HepG2 (cell line): ENCODE measurements at regions not wholly inside any gene's neighbourhood (a gene's known extent, or its start where the extent isn't known, plus 50 kb on each side); places are given as distances from the start of the nearest gene placed in this dataset.

Experiments
- ATAC-seq: fragments of 200-7000 bp; cut with Tn5 transposase; 3 replicates; pipeline ENCODE4 v1.9.1; 2020; ENCODE audit warnings: mild to moderate bottlenecking, moderate library complexity
- BruUV-seq: library from RNA; stranded (reverse); fragments of 400-500 nt; replicated peaks from 2 replicates; lab custom pipeline; 2021; lab: Mats Ljungman, UMichigan
- CTCF ChIA-PET: fragments of 300-600 bp; formaldehyde crosslinking; extraction: SDS; loops from one replicate; lab custom pipeline; 2021; ENCODE audit warnings: low total read pairs, inconsistent platforms, low intra/inter-chr PET ratio; lab: Yijun Ruan, JAX
- POLR2A ChIA-PET: fragments of 350-600 bp; sonication (Branson Sonifier 250); formaldehyde crosslinking; loops from one replicate; lab custom pipeline; 2020; ENCODE audit warnings: antibody characterized with exemption, inconsistent platforms; lab: Yijun Ruan, JAX
- DNase-seq: peaks from one replicate; pipeline ENCODE4 v3.0.0-alpha.2; 2015; ENCODE audit warnings: low spot score
- FAIRE-seq: peaks from 3 replicates; lab custom pipeline; 2011; peaks lifted over from hg19 to GRCh38; lab: Jason Lieb, UNC
- H2AFZ ChIP-seq: one replicate; pipeline ENCODE4 v1.6.1; 2011; ENCODE audit warnings: low read length, inconsistent platforms
- H3K27ac ChIP-seq: fragments of 300-600 bp; 3 replicates; pipeline ENCODE4 v1.8.0; 2011; ENCODE audit warnings: mixed run types, mild to moderate bottlenecking, mixed read lengths, low read length, inconsistent platforms; ENCODE audit not compliant: insufficient read depth; ENCODE audit errors: extremely low read length
- H3K27me3 ChIP-seq, 2 experiments: fragments of 200-600 bp in 1 of 2; 2 replicates in 1 of 2; 3 replicates in 1 of 2; pipeline versions ENCODE4 v1.6.0 to v1.8.0; 2011; ENCODE audit warnings: low read length in 2 of 2, mild to moderate bottlenecking in 2 of 2, moderate library complexity in 2 of 2, inconsistent platforms in 1 of 2; ENCODE audit not compliant: insufficient read depth in 2 of 2, control insufficient read depth in 1 of 2
- H3K36me3 ChIP-seq, 2 experiments: fragments of 200-600 bp in 1 of 2; replicated peaks in 1 of 2; 2 replicates in 1 of 2; 3 replicates in 1 of 2; pipeline versions ENCODE4 v1.5.1 to v1.8.0; 2011; ENCODE audit warnings: low read length in 2 of 2, inconsistent platforms in 1 of 2; ENCODE audit not compliant: insufficient read depth in 2 of 2, control insufficient read depth in 1 of 2
- H3K4me1 ChIP-seq: 2 replicates; pipeline ENCODE4 v1.5.1; 2012; ENCODE audit warnings: low read length, inconsistent platforms; ENCODE audit not compliant: insufficient read depth
- H3K4me2 ChIP-seq: 2 replicates; pipeline ENCODE4 v1.6.0; 2011; ENCODE audit warnings: low read depth, low read length, inconsistent platforms
- H3K4me3 ChIP-seq, 3 experiments: fragments of 200-600 bp in 1 of 3; sonication (generic), shearing (Covaris generic) in 1 of 3; replicated peaks in 1 of 3; 2 replicates each; pipeline ENCODE4 v1.5.1; 2011 to 2016; ENCODE audit warnings: low read length in 3 of 3, inconsistent platforms in 2 of 3, low read depth in 2 of 3, mild to moderate bottlenecking in 2 of 3, control low read depth in 1 of 3, mixed read lengths in 1 of 3; ENCODE audit not compliant: insufficient read depth in 1 of 3
- H3K79me2 ChIP-seq: one replicate; pipeline ENCODE4 v1.6.1; 2011; ENCODE audit warnings: low read length, inconsistent platforms; ENCODE audit not compliant: insufficient read depth
- H3K9ac ChIP-seq: 2 replicates; pipeline ENCODE4 v1.6.0; 2011; ENCODE audit warnings: mild to moderate bottlenecking, low read depth, low read length, inconsistent platforms; ENCODE audit not compliant: insufficient read depth
- H3K9me3 ChIP-seq: 2 replicates; pipeline ENCODE4 v1.5.1; 2012; ENCODE audit warnings: mild to moderate bottlenecking, low read length
- H4K20me1 ChIP-seq: 2 replicates; pipeline ENCODE4 v1.6.0; 2011; ENCODE audit warnings: inconsistent platforms, mild to moderate bottlenecking, low read length, moderate library complexity; ENCODE audit not compliant: insufficient read depth
- CCAR2 ChIP-seq: fragments of 200-400 bp; formaldehyde crosslinking; optimal IDR thresholded peaks from 2 replicates; pipeline ENCODE3; 2018; ENCODE audit warnings: low read depth, mild to moderate bottlenecking, low read length, moderate library complexity
- KDM2A ChIP-seq: sonication (generic); formaldehyde crosslinking; IDR thresholded peaks from 2 replicates; pipeline ENCODE4 v1.4.0; 2020; ENCODE audit warnings: low read depth, missing genetic modification reagents, borderline replicate concordance
- PAF1 ChIP-seq: IDR thresholded peaks from 2 replicates; pipeline ENCODE4 v1.6.1; 2016; ENCODE audit warnings: missing genetic modification reagents, missing compliant biosample characterization
- SALL2 ChIP-seq: sonication (generic); formaldehyde crosslinking; IDR thresholded peaks from 2 replicates; pipeline ENCODE4 v1.8.1; 2023; ENCODE audit warnings: mild to moderate bottlenecking, missing genetic modification reagents, inconsistent platforms
- SETDB1 ChIP-seq: sonication (generic); formaldehyde crosslinking; IDR thresholded peaks from 2 replicates; pipeline ENCODE4 v1.5.1; 2020; ENCODE audit warnings: missing genetic modification reagents, mild to moderate bottlenecking, borderline replicate concordance
- SP1 ChIP-seq, 2 experiments: fragments of 450-650 bp in 1 of 2; sonication (generic) in 1 of 2; formaldehyde crosslinking in 1 of 2; IDR thresholded peaks; 2 replicates each; pipeline versions ENCODE4 v1.4.0 to v1.6.1; 2016 to 2020; ENCODE audit warnings: missing genetic modification reagents in 1 of 2
- U2AF2 ChIP-seq: fragments of 200-400 bp; formaldehyde crosslinking; IDR thresholded peaks from 2 replicates; pipeline ENCODE4 v1.6.1; 2017; ENCODE audit warnings: low read depth, mild to moderate bottlenecking, low read length
- ZBTB26 ChIP-seq: IDR thresholded peaks from 2 replicates; pipeline ENCODE4 v1.6.1; 2016; ENCODE audit warnings: missing compliant biosample characterization, missing genetic modification reagents, borderline replicate concordance
- ZFP82 ChIP-seq: sonication (generic); formaldehyde crosslinking; IDR thresholded peaks from 2 replicates; pipeline ENCODE4 v1.5.1; 2020; ENCODE audit warnings: mild to moderate bottlenecking, missing genetic modification reagents, borderline replicate concordance
- ZNF337 ChIP-seq: sonication (generic); formaldehyde crosslinking; IDR thresholded peaks from 2 replicates; pipeline ENCODE4 v1.5.1; 2020; ENCODE audit warnings: missing genetic modification reagents, low read depth, mild to moderate bottlenecking, borderline replicate concordance
- ZNF549 ChIP-seq: sonication (generic); formaldehyde crosslinking; IDR thresholded peaks from 2 replicates; pipeline ENCODE4 v1.5.0; 2020; ENCODE audit warnings: missing genetic modification reagents
- ZNF674 ChIP-seq: sonication (generic); formaldehyde crosslinking; IDR thresholded peaks from 2 replicates; pipeline ENCODE4 v1.5.0; 2020; ENCODE audit warnings: low read depth, mild to moderate bottlenecking, missing genetic modification reagents
- WGBS: methylation state at CpG from one replicate; pipeline ENCODE4 v1.1.6; 2017; ENCODE audit warnings: low lambda C conversion rate; 5-methylcytosine and 5-hydroxymethylcytosine counted together
- in situ Hi-C: cut with HindIII; loops from 2 replicates; pipeline ENCODE4 v1.10.0; 2017; ENCODE audit warnings: low pct_unique_long_range_greater_than_20kb; ENCODE audit not compliant: extremely low pct_ligation_motif_present
- intact Hi-C: fragments of 100-400 bp; cut with micrococcal nuclease; formaldehyde crosslinking; loops from one replicate; pipeline ENCODE4 v1.10.0; 2022; ENCODE audit not compliant: unreplicated experiment
- TF ChIP-seq, protein P1 (sequence below): sonication (generic); formaldehyde crosslinking; IDR thresholded peaks from 2 replicates; pipeline ENCODE4 v1.4.0; 2020; ENCODE audit warnings: missing genetic modification reagents

- Histone ChIP-seq H2AFZ (no peak overlapping the region), H3K4me3 (no peak overlapping the region), H3K4me2 (no peak overlapping the region), H3K79me2 (no peaks in the 10 kb centered on the region), H3K27ac (no peak overlapping the region), H3K9me3 (no peaks in the 10 kb centered on the region), H3K4me1 (no peaks in the 10 kb centered on the region), H3K9ac (no peak overlapping the region), H3K36me3 (no peaks in the 10 kb centered on the region), H4K20me1 (no peaks in the 10 kb centered on the region), H3K27me3 (peaks cover 0 to 29% of the 10 kb centered on the region in 2 experiments; a peak in 2 of 5 replicates)
- in situ Hi-C loops (no loop called here), intact Hi-C loops (no loop called here)
- POLR2A ChIA-PET, result no interaction called here
- FAIRE-seq, result no peak
- no peak for DNase-seq
- no peak for ATAC-seq
- CTCF ChIA-PET, result no interaction called here
- WGBS, result 14% methylated on average over 2 of the region's 2 CpGs
- no peak for TF ChIP-seq CCAR2
- no peak for TF ChIP-seq PAF1 (CRISPR knock-in tag)
- TF ChIP-seq SP1 (IDR thresholded peaks at IDR 0.05), result no peak
- TF ChIP-seq SP1 (CRISPR knock-in tag; IDR thresholded peaks at IDR 0.05), result no peak
- TF ChIP-seq ZNF674 (CRISPR knock-in tag), result no peak
- no peak for TF ChIP-seq ZBTB26 (CRISPR knock-in tag)
- no peak for TF ChIP-seq SALL2 (CRISPR knock-in tag)
- no TSS peak for BruUV-seq
Measured at GRCh38 chr5:73242735-73243134, 69.7 kb downstream of the TMEM174 start.

DNA sequence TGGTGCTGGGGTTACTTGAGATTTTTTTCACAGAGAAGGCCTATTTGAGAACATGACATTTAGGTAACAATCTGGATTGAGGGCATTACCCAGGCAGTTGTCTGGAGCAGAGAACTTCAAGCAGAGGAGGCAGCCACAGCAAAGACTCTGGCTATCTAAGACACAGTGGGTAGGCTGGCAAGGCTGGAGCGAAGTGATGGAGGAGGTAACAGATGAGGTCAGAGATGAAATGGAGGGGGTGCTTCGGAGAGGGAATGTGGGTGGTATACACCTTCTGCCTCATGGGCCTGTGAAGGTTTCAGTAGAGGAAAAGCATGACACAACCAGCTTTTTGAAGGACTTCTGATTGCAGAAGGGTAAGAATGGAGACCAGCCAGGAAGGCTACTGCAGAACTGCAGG lies 65.9 kb downstream of the TMEM174 start:
- no TSS peak for BruUV-seq
- TF ChIP-seq U2AF2, result no peak
- no peak for TF ChIP-seq ZNF337
- no peak for TF ChIP-seq SETDB1
- TF ChIP-seq ZNF549, result no peak
- TF ChIP-seq, protein P1, sequence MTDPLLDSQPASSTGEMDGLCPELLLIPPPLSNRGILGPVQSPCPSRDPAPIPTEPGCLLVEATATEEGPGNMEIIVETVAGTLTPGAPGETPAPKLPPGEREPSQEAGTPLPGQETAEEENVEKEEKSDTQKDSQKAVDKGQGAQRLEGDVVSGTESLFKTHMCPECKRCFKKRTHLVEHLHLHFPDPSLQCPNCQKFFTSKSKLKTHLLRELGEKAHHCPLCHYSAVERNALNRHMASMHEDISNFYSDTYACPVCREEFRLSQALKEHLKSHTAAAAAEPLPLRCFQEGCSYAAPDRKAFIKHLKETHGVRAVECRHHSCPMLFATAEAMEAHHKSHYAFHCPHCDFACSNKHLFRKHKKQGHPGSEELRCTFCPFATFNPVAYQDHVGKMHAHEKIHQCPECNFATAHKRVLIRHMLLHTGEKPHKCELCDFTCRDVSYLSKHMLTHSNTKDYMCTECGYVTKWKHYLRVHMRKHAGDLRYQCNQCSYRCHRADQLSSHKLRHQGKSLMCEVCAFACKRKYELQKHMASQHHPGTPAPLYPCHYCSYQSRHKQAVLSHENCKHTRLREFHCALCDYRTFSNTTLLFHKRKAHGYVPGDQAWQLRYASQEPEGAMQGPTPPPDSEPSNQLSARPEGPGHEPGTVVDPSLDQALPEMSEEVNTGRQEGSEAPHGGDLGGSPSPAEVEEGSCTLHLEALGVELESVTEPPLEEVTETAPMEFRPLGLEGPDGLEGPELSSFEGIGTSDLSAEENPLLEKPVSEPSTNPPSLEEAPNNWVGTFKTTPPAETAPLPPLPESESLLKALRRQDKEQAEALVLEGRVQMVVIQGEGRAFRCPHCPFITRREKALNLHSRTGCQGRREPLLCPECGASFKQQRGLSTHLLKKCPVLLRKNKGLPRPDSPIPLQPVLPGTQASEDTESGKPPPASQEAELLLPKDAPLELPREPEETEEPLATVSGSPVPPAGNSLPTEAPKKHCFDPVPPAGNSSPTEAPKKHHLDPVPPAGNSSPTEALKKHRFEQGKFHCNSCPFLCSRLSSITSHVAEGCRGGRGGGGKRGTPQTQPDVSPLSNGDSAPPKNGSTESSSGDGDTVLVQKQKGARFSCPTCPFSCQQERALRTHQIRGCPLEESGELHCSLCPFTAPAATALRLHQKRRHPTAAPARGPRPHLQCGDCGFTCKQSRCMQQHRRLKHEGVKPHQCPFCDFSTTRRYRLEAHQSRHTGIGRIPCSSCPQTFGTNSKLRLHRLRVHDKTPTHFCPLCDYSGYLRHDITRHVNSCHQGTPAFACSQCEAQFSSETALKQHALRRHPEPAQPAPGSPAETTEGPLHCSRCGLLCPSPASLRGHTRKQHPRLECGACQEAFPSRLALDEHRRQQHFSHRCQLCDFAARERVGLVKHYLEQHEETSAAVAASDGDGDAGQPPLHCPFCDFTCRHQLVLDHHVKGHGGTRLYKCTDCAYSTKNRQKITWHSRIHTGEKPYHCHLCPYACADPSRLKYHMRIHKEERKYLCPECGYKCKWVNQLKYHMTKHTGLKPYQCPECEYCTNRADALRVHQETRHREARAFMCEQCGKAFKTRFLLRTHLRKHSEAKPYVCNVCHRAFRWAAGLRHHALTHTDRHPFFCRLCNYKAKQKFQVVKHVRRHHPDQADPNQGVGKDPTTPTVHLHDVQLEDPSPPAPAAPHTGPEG (CRISPR knock-in tag), result no peak
- no peak for TF ChIP-seq ZFP82 (CRISPR knock-in tag)
- no peak for TF ChIP-seq KDM2A

More for the DNA sequence above, 65.9 kb downstream of the TMEM174 start:
- Histone ChIP-seq H3K79me2 (no peaks in the 10 kb centered on the region), H4K20me1 (no peaks in the 10 kb centered on the region), H3K36me3 (no peaks in the 10 kb centered on the region), H3K27me3 (peaks cover 0 to 29% of the 10 kb centered on the region in 2 experiments; a peak in 2 of 5 replicates), H3K4me1 (no peaks in the 10 kb centered on the region), H3K9ac (no peak overlapping the region), H2AFZ (no peak overlapping the region), H3K4me2 (no peak overlapping the region), H3K9me3 (no peaks in the 10 kb centered on the region), H3K27ac (no peak overlapping the region), H3K4me3 (no peak overlapping the region)
- ChIA-PET POLR2A (no interaction called here), CTCF (no interaction called here)
- DNase-seq (no peak), FAIRE-seq (no peak), ATAC-seq (no peak)
- 13% methylated on average over 2 of the region's 2 CpGs for WGBS
- intact Hi-C loops, result no loop called here
- in situ Hi-C loops, result no loop called here
